GM04503 (cell line): ENCODE measurements at regions not wholly inside any gene's neighbourhood (a gene's known extent, or its start where the extent isn't known, plus 50 kb on each side); places are given as distances from the start of the nearest gene placed in this dataset.
"Not testable (repeated sequence)": the region's sequence is repeated elsewhere in the genome, so short reads cannot be mapped to it uniquely, and the experiment has no call there.

Experiments
- DNase-seq: peaks from one replicate; pipeline ENCODE4 v3.0.0-alpha.2; 2012; ENCODE audit warnings: low read depth

- no peak for DNase-seq
Measured at GRCh38 chr2:40043641-40044040, 264.6 kb upstream of the THUMPD2 start.

DNA sequence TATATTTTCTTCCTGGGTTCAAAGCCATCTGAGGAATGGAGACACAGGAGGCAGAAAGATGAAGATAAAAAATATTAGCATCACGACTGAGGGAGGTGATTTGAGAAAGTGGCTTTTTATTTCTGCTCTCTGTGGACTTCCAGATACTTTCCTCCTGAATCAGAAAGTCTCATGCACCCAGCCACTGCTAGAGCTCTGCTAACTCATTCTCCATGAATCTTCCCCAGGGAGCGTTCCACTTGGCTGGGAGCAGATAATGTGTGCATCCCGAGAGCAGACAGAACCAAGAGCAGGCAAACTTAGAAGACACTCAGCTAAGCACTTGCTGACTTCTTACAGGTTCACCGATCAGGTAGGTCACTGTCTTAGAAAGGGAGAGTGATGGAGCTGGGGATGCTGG is 264.1 kb upstream of the THUMPD2 start:
- peak; percentile 59 for DNase-seq

- DNase-seq, result peak; percentile 67
Measured at GRCh38 chr2:40041422-40042382, 262.6 kb upstream of the THUMPD2 start.

GRCh38 chr2:40039549-40039948 is 260.5 kb upstream of the THUMPD2 start:
- no peak for DNase-seq

DNA sequence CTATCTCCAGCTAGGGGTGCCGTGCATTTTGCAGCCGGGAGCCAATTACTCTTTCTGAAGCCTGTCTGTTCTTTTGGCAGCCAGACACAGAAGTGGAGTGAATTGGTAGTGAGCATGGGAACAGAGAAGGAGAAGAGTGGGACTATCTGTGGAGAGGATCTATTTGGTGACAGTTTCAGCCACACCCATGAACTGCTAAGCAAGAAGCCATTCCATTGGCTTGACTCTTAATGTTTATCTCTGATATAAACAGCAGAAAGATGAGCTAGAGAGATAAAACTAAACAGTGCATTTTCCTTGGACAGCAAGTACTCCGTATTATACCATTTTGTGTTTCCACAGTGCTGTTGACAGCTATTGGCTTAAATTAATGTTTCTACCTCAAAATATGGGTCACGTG is 259.6 kb upstream of the THUMPD2 start:
- DNase-seq, result no peak

DNA sequence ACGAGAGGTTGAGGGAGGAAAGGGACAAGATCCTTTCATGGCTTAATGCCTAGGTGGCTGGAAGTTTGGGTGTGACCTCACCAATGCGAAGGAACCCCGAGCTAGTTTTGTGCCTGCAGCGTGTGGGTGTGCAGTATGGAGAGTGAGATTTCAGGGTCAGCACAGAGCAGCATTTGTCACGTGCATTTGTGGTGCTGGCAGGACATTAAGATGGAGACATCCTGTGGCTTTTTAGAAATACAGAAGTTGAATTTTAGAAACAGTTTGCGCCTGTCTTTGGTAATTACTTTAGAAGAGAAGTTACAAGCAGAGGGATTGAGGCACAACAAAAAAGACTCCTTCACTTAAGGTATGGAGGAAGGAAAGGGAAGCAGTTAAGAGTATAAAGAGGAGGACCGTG is 258.2 kb upstream of the THUMPD2 start:
- DNase-seq, result no peak

- no peak for DNase-seq
Measured at GRCh38 chr2:40036241-40036640, 257.2 kb upstream of the THUMPD2 start.

- DNase-seq, result no peak
Measured at GRCh38 chr2:40034801-40035200, 255.7 kb upstream of the THUMPD2 start.

- peak; percentile 91 for DNase-seq
Measured at GRCh38 chr2:40034198-40034597, 255.1 kb upstream of the THUMPD2 start.

GRCh38 chr2:40033781-40034180 is 254.7 kb upstream of the THUMPD2 start:
- DNase-seq, result no peak

GRCh38 chr2:40032650-40033319 is 253.7 kb upstream of the THUMPD2 start:
- DNase-seq, result peak; percentile 92

GRCh38 chr2:40030456-40030975 is 251.5 kb upstream of the THUMPD2 start:
- DNase-seq, result no peak

GRCh38 chr2:40028792-40029488 is 249.9 kb upstream of the THUMPD2 start:
- no peak for DNase-seq

DNA sequence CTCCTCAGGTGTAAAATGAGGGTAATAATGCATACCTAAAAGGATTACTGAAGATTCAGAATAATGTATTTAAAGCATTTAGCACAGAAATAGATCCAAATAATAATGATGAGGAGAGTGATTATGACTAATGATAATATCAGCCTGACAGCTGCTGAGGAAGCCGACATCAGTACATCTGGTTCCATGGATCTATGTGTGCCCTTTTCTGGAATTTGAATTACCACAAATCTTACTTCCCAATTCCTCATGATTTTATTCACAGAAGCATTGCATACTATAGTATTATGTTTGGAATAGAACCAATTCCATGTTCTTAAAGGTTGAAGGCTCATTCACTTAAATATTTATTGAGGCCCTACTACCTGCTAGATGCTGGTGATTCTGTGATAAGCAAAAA is 248.9 kb upstream of the THUMPD2 start:
- no peak for DNase-seq

DNA sequence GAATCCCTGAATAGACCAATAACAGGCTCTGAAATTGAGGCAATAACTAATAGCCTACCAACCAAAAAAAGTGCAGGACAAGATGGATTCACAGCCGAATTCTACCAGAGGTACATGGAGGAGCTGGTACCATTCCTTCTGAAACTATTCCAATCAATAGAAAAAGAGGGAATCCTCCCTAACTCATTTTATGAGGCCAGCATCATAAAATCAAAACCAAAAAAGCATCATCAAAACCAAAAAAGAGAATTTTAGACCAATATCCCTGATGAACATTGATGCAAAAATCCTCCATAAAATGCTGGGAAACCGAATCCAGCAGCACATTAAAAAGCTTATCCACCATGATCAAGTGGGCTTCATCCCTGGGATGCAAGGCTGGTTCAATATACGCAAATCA is 246.2 kb upstream of the THUMPD2 start:
- not testable (repeated sequence) for DNase-seq

GRCh38 chr2:40020997-40021396 is 241.9 kb upstream of the THUMPD2 start:
- DNase-seq, result no peak

DNA sequence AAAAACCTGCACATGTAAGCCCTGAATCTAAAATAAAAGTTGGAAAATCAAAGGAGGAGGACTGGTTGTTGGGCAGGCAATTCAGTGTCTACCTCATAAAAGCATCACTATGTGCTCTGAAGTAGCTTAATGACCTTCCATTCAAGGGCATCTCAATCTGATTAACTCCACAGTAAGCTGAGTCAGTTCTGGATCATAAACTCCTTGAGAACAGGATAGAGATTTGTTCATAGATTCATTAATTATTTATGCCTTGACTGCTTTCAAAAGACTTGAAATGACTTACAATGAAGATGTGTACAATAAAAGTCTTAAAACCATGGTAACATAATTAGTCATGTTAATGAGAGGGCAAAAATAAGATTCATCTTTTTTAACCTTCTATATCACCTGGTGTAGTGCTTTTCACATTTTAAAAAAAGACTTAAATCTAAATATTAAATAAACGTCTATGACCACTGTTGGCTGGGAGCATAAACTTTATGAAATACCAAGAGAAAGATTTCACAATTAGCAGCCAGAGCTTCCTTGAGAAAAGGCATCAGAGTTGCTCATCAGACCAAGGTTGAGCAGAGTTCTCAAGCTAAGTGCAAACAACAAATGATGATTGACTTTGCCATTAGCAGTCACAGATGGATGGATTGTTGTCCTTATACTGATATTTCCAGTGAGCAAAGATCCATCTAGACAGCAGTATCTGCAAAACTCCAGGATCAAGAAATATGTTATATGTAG is 237.3 kb upstream of the THUMPD2 start:
- DNase-seq, result no peak

DNA sequence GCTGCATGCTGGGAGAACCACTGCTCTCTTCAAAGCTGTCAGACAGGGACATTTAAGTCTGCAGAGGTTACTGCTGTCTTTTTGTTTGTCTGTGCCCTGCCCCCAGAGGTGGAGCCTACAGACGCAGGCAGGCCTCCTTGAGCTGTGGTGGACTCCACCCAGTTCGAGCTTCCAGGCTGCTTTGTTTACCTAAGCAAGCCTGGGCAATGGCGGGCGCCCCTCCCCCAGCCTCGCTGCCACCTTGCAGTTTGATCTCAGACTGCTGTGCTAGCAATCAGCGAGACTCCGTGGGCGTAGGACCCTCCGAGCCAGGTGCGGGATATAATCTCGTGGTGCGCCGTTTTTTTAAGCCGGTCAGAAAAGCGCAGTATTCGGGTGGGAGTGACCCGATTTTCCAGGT is 234.9 kb upstream of the THUMPD2 start:
- not testable (repeated sequence) for DNase-seq

GRCh38 chr2:40004336-40004735 is 225.3 kb upstream of the THUMPD2 start:
- no peak for DNase-seq

DNA sequence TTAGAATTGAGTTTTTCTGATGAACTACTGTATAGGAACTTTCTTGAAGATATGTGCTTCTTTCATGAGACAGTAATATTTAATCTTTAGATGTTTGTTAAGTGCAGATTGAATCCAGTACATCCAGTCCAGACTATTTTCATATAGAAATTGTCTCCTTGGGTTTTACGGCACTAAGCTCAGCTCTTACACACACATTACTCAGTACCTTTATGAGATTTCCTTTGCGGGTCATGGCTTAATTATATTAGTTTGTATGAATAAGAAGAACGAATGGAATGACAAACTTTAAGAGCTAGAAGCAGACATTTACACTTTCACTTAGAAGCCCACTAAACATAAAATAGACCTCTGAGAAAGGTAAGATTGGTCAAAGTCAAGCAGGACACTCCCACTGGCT is 223.3 kb upstream of the THUMPD2 start:
- no peak for DNase-seq

DNA sequence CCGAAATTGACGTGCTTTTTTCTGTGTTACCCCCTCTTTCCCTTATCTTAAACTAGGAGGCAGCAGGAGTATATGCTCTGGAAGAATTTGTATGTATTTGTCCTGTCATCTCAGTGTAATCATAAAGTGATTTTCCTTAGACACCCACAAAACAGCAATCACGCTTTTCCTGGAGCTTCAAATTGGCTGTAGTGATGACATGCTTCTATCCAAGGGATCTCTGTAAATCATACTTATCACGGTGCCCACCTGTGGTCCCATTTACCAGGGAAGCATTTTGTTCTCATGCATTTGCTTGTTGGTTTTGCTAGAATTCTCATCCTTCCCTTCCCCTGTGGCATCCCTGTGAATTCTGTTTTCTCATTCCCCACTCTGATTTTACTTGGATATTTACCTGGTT is 220.8 kb upstream of the THUMPD2 start:
- no peak for DNase-seq

GRCh38 chr2:39998617-39999016 is 219.6 kb upstream of the THUMPD2 start:
- DNase-seq, result no peak
